Activated T-cell treated with anti-CD3 and anti-CD28 coated beads for 4 hours (primary cell): ENCODE measurements at regions not wholly inside any gene's neighbourhood (a gene's known extent, or its start where the extent isn't known, plus 50 kb on each side); places are given as distances from the start of the nearest gene placed in this dataset.
"Not testable (repeated sequence)": the region's sequence is repeated elsewhere in the genome, so short reads cannot be mapped to it uniquely, and the experiment has no call there.

Experiments used
- DNase-seq: peaks from one replicate; pipeline ENCODE4 v3.0.0-alpha.2; 2020

GRCh38 chr16:52033992-52034391 is 513.0 kb downstream of the TOX3 start:
- no peak for DNase-seq

- no peak for DNase-seq
Measured at GRCh38 chr16:52022980-52023379, 524.0 kb downstream of the TOX3 start.

GRCh38 chr16:52022177-52022576 is 524.8 kb downstream of the TOX3 start:
- DNase-seq: no peak

GRCh38 chr16:52016387-52016786 is 530.6 kb downstream of the TOX3 start:
- DNase-seq: no peak

- no peak for DNase-seq
Measured at GRCh38 chr16:52005551-52005950, 541.4 kb downstream of the TOX3 start.

- no peak for DNase-seq
Measured at GRCh38 chr16:52004343-52004742, 542.6 kb downstream of the TOX3 start.

- no peak for DNase-seq
Measured at GRCh38 chr16:52002026-52002425, 544.9 kb downstream of the TOX3 start.

GRCh38 chr16:51996516-51996915 is 550.4 kb downstream of the TOX3 start:
- DNase-seq: no peak

- no peak for DNase-seq
Measured at GRCh38 chr16:51994597-51994996, 552.3 kb downstream of the TOX3 start.

GRCh38 chr16:51989637-51990230 is 557.2 kb downstream of the TOX3 start:
- no peak for DNase-seq

- no peak for DNase-seq
Measured at GRCh38 chr16:51988977-51989376, 558.0 kb downstream of the TOX3 start.

GRCh38 chr16:51987519-51987918 is 559.4 kb downstream of the TOX3 start:
- DNase-seq: no peak

- DNase-seq: no peak
Measured at GRCh38 chr16:51986717-51987116, 560.2 kb downstream of the TOX3 start.

- no peak for DNase-seq
Measured at GRCh38 chr16:51986301-51986700, 560.6 kb downstream of the TOX3 start.

GRCh38 chr16:51985126-51985525 is 561.8 kb downstream of the TOX3 start:
- DNase-seq: no peak

- no peak for DNase-seq
Measured at GRCh38 chr16:51984395-51984794, 562.5 kb downstream of the TOX3 start.

GRCh38 chr16:51982715-51983680 is 563.9 kb downstream of the TOX3 start:
- no peak for DNase-seq

GRCh38 chr16:51981725-51982124 is 565.2 kb downstream of the TOX3 start:
- DNase-seq: no peak

- not testable (repeated sequence) for DNase-seq
Measured at GRCh38 chr16:51977506-51977905, 569.4 kb downstream of the TOX3 start.

- no peak for DNase-seq
Measured at GRCh38 chr16:51971184-51971583, 575.8 kb downstream of the TOX3 start.

GRCh38 chr16:51968749-51969148 is 578.2 kb downstream of the TOX3 start:
- no peak for DNase-seq

GRCh38 chr16:51967646-51968045 is 579.3 kb downstream of the TOX3 start:
- no peak for DNase-seq

GRCh38 chr16:51960931-51961330 is 586.0 kb downstream of the TOX3 start:
- DNase-seq: no peak

- DNase-seq: no peak
Measured at GRCh38 chr16:51953286-51953985, 593.5 kb downstream of the TOX3 start.
